ENCODE measurements at regions not wholly inside any gene's neighbourhood (a gene's known extent, or its start where the extent isn't known, plus 50 kb on each side); places are given as distances from the start of the nearest gene placed in this dataset.

DNA sequence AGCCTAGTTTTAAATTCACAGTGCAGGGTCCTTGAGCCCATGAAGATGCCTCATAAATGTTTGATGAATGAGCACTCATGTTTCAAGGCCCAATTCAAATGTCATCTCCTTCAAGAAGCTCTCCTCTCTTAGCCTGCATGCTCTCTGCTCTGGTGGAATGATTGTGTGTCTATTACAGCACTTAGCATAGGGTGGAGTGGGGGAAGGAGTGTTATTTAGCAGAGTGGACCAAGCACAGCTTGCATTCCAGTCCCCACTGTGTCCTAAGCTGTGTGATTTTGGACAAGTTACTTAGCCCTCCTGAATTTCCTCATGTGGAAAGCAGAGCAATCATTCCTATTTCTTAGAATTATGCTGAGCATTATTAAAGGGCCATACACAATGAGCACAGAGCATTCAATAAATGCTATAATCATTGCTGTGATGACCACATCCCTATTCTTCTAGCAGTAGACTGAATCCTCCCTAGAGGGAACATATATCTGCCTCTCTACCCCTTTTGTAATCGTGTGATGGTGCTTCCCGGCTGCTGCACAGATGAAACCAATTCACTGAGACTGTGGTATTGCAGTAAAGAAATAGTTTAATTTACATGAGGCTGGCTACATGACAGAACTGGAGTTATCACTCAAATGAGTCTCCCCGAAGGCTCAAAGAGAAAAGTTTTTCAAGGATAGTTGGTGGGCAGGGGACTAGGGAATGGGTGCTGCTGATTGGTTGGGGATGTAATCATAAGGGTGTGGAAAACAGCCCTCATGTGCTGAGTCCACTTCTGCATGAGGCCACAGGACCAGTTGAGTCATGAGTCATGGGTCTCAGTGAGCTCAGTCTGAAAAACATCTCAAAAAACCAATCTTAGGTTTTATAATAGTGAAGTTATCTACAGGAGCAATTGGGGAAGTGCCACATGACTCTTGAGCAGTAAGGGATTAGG is 173.4 kb upstream of the NDUFV2 start:
- Histone ChIP-seq H3K4me1 (ENCODE audit: control insufficient read depth in 4 of 4, insufficient read depth in 4 of 4, low read length in 3 of 4) (no peaks in the 10 kb centered on the region), H3K9me3 (ENCODE audit: control insufficient read depth in 4 of 4, low read length in 3 of 4) (peaks cover 6 to 23% (median 11%) of the 10 kb centered on the region in 4 donors), H3K27me3 (ENCODE audit: control insufficient read depth in 4 of 4, insufficient read depth in 4 of 4, low read length in 3 of 4) (no peaks in the 10 kb centered on the region), H3K27ac (ENCODE audit: low read depth in 1 of 2, low read length in 2 of 2) (no peak overlapping the region), H3K9ac (ENCODE audit: low read depth in 1 of 2, low read length in 2 of 2) (no peak overlapping the region), H3K36me3 (ENCODE audit: control insufficient read depth in 4 of 4, insufficient read depth in 3 of 4, low read depth in 1 of 4, low read length in 3 of 4) (no peaks in the 10 kb centered on the region), H3K4me3 (ENCODE audit: low read depth in 1 of 3, low read length in 3 of 3) (no peak overlapping the region)
- TF ChIP-seq, protein P1, sequence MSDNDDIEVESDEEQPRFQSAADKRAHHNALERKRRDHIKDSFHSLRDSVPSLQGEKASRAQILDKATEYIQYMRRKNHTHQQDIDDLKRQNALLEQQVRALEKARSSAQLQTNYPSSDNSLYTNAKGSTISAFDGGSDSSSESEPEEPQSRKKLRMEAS (IDR thresholded peaks at IDR 0.05), result no peak
- TF ChIP-seq GABPA (IDR thresholded peaks at IDR 0.05 in 1 of 2, conservative IDR thresholded peaks at IDR 0.05 in 1 of 2) (no peak), FOXA2 (IDR thresholded peaks at IDR 0.05) (no peak), EGR1 (IDR thresholded peaks at IDR 0.05; ENCODE audit: low read depth in 2 of 2) (no peak), RAD21 (IDR thresholded peaks at IDR 0.05) (no peak), HNF4A (conservative IDR thresholded peaks at IDR 0.05) (no peak), JUND (IDR thresholded peaks at IDR 0.05) (no peak), FOXA1 (IDR thresholded peaks at IDR 0.05) (no peak), RXRA (IDR thresholded peaks at IDR 0.05) (no peak), YY1 (IDR thresholded peaks at IDR 0.05) (no peak), SP1 (IDR thresholded peaks at IDR 0.05) (no peak), NR2F2 (IDR thresholded peaks at IDR 0.05) (no peak), HNF4G (IDR thresholded peaks at IDR 0.05) (no peak), TAF1 (conservative IDR thresholded peaks at IDR 0.05) (no peak)
- TF ChIP-seq, protein P2, sequence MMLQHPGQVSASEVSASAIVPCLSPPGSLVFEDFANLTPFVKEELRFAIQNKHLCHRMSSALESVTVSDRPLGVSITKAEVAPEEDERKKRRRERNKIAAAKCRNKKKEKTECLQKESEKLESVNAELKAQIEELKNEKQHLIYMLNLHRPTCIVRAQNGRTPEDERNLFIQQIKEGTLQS (IDR thresholded peaks at IDR 0.05), result no peak
- TF ChIP-seq, protein P3, sequence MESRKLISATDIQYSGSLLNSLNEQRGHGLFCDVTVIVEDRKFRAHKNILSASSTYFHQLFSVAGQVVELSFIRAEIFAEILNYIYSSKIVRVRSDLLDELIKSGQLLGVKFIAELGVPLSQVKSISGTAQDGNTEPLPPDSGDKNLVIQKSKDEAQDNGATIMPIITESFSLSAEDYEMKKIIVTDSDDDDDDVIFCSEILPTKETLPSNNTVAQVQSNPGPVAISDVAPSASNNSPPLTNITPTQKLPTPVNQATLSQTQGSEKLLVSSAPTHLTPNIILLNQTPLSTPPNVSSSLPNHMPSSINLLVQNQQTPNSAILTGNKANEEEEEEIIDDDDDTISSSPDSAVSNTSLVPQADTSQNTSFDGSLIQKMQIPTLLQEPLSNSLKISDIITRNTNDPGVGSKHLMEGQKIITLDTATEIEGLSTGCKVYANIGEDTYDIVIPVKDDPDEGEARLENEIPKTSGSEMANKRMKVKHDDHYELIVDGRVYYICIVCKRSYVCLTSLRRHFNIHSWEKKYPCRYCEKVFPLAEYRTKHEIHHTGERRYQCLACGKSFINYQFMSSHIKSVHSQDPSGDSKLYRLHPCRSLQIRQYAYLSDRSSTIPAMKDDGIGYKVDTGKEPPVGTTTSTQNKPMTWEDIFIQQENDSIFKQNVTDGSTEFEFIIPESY (IDR thresholded peaks at IDR 0.05), result no peak
- TF ChIP-seq, protein P4, sequence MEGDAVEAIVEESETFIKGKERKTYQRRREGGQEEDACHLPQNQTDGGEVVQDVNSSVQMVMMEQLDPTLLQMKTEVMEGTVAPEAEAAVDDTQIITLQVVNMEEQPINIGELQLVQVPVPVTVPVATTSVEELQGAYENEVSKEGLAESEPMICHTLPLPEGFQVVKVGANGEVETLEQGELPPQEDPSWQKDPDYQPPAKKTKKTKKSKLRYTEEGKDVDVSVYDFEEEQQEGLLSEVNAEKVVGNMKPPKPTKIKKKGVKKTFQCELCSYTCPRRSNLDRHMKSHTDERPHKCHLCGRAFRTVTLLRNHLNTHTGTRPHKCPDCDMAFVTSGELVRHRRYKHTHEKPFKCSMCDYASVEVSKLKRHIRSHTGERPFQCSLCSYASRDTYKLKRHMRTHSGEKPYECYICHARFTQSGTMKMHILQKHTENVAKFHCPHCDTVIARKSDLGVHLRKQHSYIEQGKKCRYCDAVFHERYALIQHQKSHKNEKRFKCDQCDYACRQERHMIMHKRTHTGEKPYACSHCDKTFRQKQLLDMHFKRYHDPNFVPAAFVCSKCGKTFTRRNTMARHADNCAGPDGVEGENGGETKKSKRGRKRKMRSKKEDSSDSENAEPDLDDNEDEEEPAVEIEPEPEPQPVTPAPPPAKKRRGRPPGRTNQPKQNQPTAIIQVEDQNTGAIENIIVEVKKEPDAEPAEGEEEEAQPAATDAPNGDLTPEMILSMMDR (IDR thresholded peaks at IDR 0.05; ENCODE audit: low read depth, low read length, missing input control), result no peak
- TF ChIP-seq, protein P5, sequence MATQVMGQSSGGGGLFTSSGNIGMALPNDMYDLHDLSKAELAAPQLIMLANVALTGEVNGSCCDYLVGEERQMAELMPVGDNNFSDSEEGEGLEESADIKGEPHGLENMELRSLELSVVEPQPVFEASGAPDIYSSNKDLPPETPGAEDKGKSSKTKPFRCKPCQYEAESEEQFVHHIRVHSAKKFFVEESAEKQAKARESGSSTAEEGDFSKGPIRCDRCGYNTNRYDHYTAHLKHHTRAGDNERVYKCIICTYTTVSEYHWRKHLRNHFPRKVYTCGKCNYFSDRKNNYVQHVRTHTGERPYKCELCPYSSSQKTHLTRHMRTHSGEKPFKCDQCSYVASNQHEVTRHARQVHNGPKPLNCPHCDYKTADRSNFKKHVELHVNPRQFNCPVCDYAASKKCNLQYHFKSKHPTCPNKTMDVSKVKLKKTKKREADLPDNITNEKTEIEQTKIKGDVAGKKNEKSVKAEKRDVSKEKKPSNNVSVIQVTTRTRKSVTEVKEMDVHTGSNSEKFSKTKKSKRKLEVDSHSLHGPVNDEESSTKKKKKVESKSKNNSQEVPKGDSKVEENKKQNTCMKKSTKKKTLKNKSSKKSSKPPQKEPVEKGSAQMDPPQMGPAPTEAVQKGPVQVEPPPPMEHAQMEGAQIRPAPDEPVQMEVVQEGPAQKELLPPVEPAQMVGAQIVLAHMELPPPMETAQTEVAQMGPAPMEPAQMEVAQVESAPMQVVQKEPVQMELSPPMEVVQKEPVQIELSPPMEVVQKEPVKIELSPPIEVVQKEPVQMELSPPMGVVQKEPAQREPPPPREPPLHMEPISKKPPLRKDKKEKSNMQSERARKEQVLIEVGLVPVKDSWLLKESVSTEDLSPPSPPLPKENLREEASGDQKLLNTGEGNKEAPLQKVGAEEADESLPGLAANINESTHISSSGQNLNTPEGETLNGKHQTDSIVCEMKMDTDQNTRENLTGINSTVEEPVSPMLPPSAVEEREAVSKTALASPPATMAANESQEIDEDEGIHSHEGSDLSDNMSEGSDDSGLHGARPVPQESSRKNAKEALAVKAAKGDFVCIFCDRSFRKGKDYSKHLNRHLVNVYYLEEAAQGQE (IDR thresholded peaks at IDR 0.05), result no peak
- DNase-seq (ENCODE audit: low spot score), result no peak
- 95% methylated on average over 3 of the region's 3 CpGs for WGBS
